Gastrocnemius medialis (tissue), 4 donors: ENCODE measurements at regions not wholly inside any gene's neighbourhood (a gene's known extent, or its start where the extent isn't known, plus 50 kb on each side); places are given as distances from the start of the nearest gene placed in this dataset.

Source experiments
- POLR2A ChIP-seq, 2 donors: fragments of 450-650 bp; IDR thresholded peaks; one replicate each; pipeline ENCODE4 v1.6.1; 2017; ENCODE audit warnings: antibody characterized with exemption in 2 of 2, mild to moderate bottlenecking in 2 of 2, moderate library complexity in 2 of 2
- TF ChIP-seq, protein P1 (sequence below), 5 experiments: fragments of 450-650 bp in 3 of 5; fragments of 200-600 bp in 2 of 5; sonication (generic) in 2 of 5; IDR thresholded peaks in 4 of 5; conservative IDR thresholded peaks in 1 of 5; 1 replicate in 4 of 5; 2 replicates in 1 of 5; pipeline ENCODE4 v1.5.1; 2016 to 2019; ENCODE audit warnings: antibody characterized with exemption in 5 of 5, mild to moderate bottlenecking in 3 of 5, moderate library complexity in 3 of 5

DNA sequence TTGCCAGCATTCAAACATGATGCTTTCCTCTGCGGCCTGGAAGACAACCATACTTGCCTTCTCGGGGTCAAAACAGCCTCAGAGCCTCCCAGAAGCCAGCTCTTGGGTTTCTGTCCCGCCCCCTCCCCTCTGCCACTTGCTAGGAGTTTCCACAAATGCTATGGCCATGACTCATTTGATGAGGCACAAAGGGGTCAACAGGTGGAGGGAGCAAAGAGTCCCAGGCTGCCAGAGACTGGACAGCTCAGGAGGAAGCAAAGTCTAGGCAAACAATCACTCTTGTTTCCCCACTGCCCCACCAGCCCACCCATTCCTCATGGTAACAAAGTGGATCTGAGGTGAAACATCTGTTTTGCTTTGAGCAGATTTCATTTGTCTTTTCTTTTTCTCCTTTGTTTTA, 551.1 kb downstream of the TNS1 start:
- TF ChIP-seq, protein P1, sequence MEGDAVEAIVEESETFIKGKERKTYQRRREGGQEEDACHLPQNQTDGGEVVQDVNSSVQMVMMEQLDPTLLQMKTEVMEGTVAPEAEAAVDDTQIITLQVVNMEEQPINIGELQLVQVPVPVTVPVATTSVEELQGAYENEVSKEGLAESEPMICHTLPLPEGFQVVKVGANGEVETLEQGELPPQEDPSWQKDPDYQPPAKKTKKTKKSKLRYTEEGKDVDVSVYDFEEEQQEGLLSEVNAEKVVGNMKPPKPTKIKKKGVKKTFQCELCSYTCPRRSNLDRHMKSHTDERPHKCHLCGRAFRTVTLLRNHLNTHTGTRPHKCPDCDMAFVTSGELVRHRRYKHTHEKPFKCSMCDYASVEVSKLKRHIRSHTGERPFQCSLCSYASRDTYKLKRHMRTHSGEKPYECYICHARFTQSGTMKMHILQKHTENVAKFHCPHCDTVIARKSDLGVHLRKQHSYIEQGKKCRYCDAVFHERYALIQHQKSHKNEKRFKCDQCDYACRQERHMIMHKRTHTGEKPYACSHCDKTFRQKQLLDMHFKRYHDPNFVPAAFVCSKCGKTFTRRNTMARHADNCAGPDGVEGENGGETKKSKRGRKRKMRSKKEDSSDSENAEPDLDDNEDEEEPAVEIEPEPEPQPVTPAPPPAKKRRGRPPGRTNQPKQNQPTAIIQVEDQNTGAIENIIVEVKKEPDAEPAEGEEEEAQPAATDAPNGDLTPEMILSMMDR (IDR thresholded peaks at IDR 0.05 in 4 of 5, conservative IDR thresholded peaks at IDR 0.05 in 1 of 5) = no peak
- TF ChIP-seq POLR2A (IDR thresholded peaks at IDR 0.05) = no peak
